BJ (cell line): ENCODE measurements at regions not wholly inside any gene's neighbourhood (a gene's known extent, or its start where the extent isn't known, plus 50 kb on each side); places are given as distances from the start of the nearest gene placed in this dataset.

Experiments
- CTCF ChIA-PET: fragments of 350-600 bp; formaldehyde crosslinking; extraction: SDS; loops from one replicate; lab custom pipeline; 2021; ENCODE audit warnings: antibody characterized with exemption, inconsistent platforms; lab: Yijun Ruan, JAX
- POLR2A ChIA-PET: fragments of 300-600 bp; sonication (Branson Sonifier 250); formaldehyde crosslinking; extraction: SDS; loops from one replicate; lab custom pipeline; 2021; ENCODE audit warnings: antibody characterized with exemption; lab: Charles Lee
- DNase-seq: peaks from one replicate; pipeline ENCODE4 v3.0.0-alpha.2; 2011; ENCODE audit warnings: low read depth
- H3K27me3 ChIP-seq: 2 replicates; pipeline ENCODE4 v1.6.0; 2011; ENCODE audit warnings: low read length; ENCODE audit not compliant: control insufficient read depth, insufficient read depth
- H3K36me3 ChIP-seq: 2 replicates; pipeline ENCODE4 v1.5.1; 2011; ENCODE audit warnings: low read length; ENCODE audit not compliant: control insufficient read depth, insufficient read depth
- H3K4me3 ChIP-seq: 2 replicates; pipeline ENCODE4 v1.5.1; 2011; ENCODE audit warnings: low read depth, mild to moderate bottlenecking, control low read depth, low read length
- CTCF ChIP-seq: IDR thresholded peaks from 2 replicates; pipeline ENCODE4 v1.5.1; 2011; ENCODE audit warnings: low read depth, mild to moderate bottlenecking, control low read depth, inconsistent platforms, low read length, moderate library complexity; ENCODE audit not compliant: insufficient read depth

- H3K36me3 ChIP-seq, result no peaks in the 10 kb centered on the region
- DNase-seq, result no peak
- ChIA-PET CTCF (no interaction called here), POLR2A (no interaction called here)
- H3K4me3 ChIP-seq, result no peak overlapping the region
- H3K27me3 ChIP-seq, result no peaks in the 10 kb centered on the region
- no peak for TF ChIP-seq CTCF
These were observed 250.5 kb downstream of the KLF13 start for GRCh38 chr15:31577108-31577507.

GRCh38 chr15:31579282-31579681, 252.6 kb downstream of the KLF13 start:
- Histone ChIP-seq H3K4me3 (no peak overlapping the region), H3K27me3 (no peaks in the 10 kb centered on the region), H3K36me3 (no peaks in the 10 kb centered on the region)
- TF ChIP-seq CTCF, result no peak
- ChIA-PET POLR2A (no interaction called here), CTCF (no interaction called here)
- DNase-seq, result no peak

GRCh38 chr15:31579976-31580375, 253.3 kb downstream of the KLF13 start:
- TF ChIP-seq CTCF, result no peak
- ChIA-PET POLR2A (no interaction called here), CTCF (no interaction called here)
- no peak overlapping the region for H3K4me3 ChIP-seq
- no peaks in the 10 kb centered on the region for H3K36me3 ChIP-seq
- no peak for DNase-seq
- no peaks in the 10 kb centered on the region for H3K27me3 ChIP-seq

GRCh38 chr15:31584195-31584594, 257.6 kb downstream of the KLF13 start:
- ChIA-PET POLR2A (no interaction called here), CTCF (no interaction called here)
- no peaks in the 10 kb centered on the region for H3K36me3 ChIP-seq
- DNase-seq, result no peak
- no peak for TF ChIP-seq CTCF
- H3K4me3 ChIP-seq, result no peak overlapping the region
- H3K27me3 ChIP-seq, result no peaks in the 10 kb centered on the region

- Histone ChIP-seq H3K4me3 (no peak overlapping the region), H3K27me3 (no peaks in the 10 kb centered on the region), H3K36me3 (no peaks in the 10 kb centered on the region)
- CTCF ChIA-PET, result no interaction called here
- no peak for TF ChIP-seq CTCF
- no peak for DNase-seq
- POLR2A ChIA-PET, result no interaction called here
These were observed 258.6 kb downstream of the KLF13 start for GRCh38 chr15:31585240-31585639.

GRCh38 chr15:31586841-31587240, 260.2 kb downstream of the KLF13 start:
- ChIA-PET CTCF (no interaction called here), POLR2A (no interaction called here)
- H3K27me3 ChIP-seq, result no peaks in the 10 kb centered on the region
- no peaks in the 10 kb centered on the region for H3K36me3 ChIP-seq
- no peak for DNase-seq
- no peak overlapping the region for H3K4me3 ChIP-seq
- no peak for TF ChIP-seq CTCF
